IMR-90 (cell line): ENCODE measurements at regions not wholly inside any gene's neighbourhood (a gene's known extent, or its start where the extent isn't known, plus 50 kb on each side); places are given as distances from the start of the nearest gene placed in this dataset.

Experiments used
- ATAC-seq: fragments of 200-7000 bp; cut with Tn5 transposase; 2 replicates; pipeline ENCODE4 v1.9.1; 2020; ENCODE audit warnings: low read depth, mild to moderate bottlenecking, moderate library complexity
- BruUV-seq: library from RNA; stranded (reverse); fragments of 400-500 nt; replicated peaks from 2 replicates; lab custom pipeline; 2021; lab: Mats Ljungman, UMichigan
- CTCF ChIA-PET: fragments of 300-600 bp; formaldehyde crosslinking; extraction: SDS; loops from one replicate; lab custom pipeline; 2021; ENCODE audit warnings: antibody characterized with exemption; lab: Yijun Ruan, JAX
- POLR2A ChIA-PET: fragments of 300-600 bp; sonication (Branson Sonifier 250); formaldehyde crosslinking; loops from one replicate; lab custom pipeline; 2022; ENCODE audit warnings: antibody characterized with exemption; ENCODE audit not compliant: unreplicated experiment; lab: Charles Lee
- DNase-seq: peaks from one replicate; pipeline ENCODE4 v3.0.0; 2013
- H2AFZ ChIP-seq: replicated peaks from 2 replicates; pipeline ENCODE3; 2013; ENCODE audit warnings: low read length, mild to moderate bottlenecking; ENCODE audit not compliant: poor library complexity
- H2AK5ac ChIP-seq: 2 replicates; pipeline ENCODE4 v1.6.1; 2013; ENCODE audit warnings: low read depth, low read length, inconsistent platforms
- H2AK9ac ChIP-seq: replicated peaks from 2 replicates; pipeline ENCODE3; 2013; ENCODE audit warnings: mild to moderate bottlenecking, low read depth, low read length, moderate library complexity; ENCODE audit not compliant: poor library complexity
- H2BK120ac ChIP-seq: 2 replicates; pipeline ENCODE4 v1.6.1; 2013; ENCODE audit warnings: low read depth, low read length, inconsistent platforms
- H2BK15ac ChIP-seq: 3 replicates; pipeline ENCODE4 v1.6.1; 2013; ENCODE audit warnings: low read depth, low read length, inconsistent platforms
- H2BK20ac ChIP-seq: 2 replicates; pipeline ENCODE4 v1.6.1; 2013; ENCODE audit warnings: low read depth, mild to moderate bottlenecking, inconsistent platforms, low read length, moderate library complexity
- H2BK5ac ChIP-seq: 2 replicates; pipeline ENCODE4 v1.6.1; 2013; ENCODE audit warnings: mild to moderate bottlenecking, low read depth, low read length, inconsistent platforms; ENCODE audit not compliant: poor library complexity, severe bottlenecking
- H3K14ac ChIP-seq: replicated peaks from 2 replicates; pipeline ENCODE4 v1.6.1; 2013; ENCODE audit warnings: low read depth, low read length, inconsistent platforms
- H3K18ac ChIP-seq: 2 replicates; pipeline ENCODE4 v1.6.1; 2013; ENCODE audit warnings: low read depth, low read length, control low read depth
- H3K23ac ChIP-seq: 2 replicates; pipeline ENCODE4 v1.6.1; 2013; ENCODE audit warnings: low read depth, low read length, inconsistent platforms
- H3K27ac ChIP-seq: 2 replicates; pipeline ENCODE4 v1.5.1; 2013; ENCODE audit warnings: mild to moderate bottlenecking, control low read depth, low read length; ENCODE audit not compliant: insufficient read depth
- H3K27me3 ChIP-seq: 2 replicates; pipeline ENCODE4 v1.6.1; 2013; ENCODE audit warnings: low read length; ENCODE audit not compliant: control insufficient read depth, insufficient read depth
- H3K36me3 ChIP-seq: 2 replicates; pipeline ENCODE4 v1.6.1; 2013; ENCODE audit warnings: low read length, mixed read lengths; ENCODE audit not compliant: control insufficient read depth, insufficient read depth
- H3K4ac ChIP-seq: 2 replicates; pipeline ENCODE4 v1.6.1; 2013; ENCODE audit warnings: low read depth, low read length, inconsistent platforms
- H3K4me1 ChIP-seq: 2 replicates; pipeline ENCODE4 v1.6.1; 2013; ENCODE audit warnings: low read length, mixed read lengths; ENCODE audit not compliant: control insufficient read depth, insufficient read depth
- H3K4me2 ChIP-seq: 2 replicates; pipeline ENCODE4 v1.6.1; 2013; ENCODE audit warnings: low read depth, mild to moderate bottlenecking, control low read depth, low read length, moderate library complexity
- H3K4me3 ChIP-seq: 2 replicates; pipeline ENCODE4 v1.5.1; 2013; ENCODE audit warnings: low read depth, mild to moderate bottlenecking, control low read depth, low read length, moderate library complexity; ENCODE audit not compliant: insufficient read depth
- H3K56ac ChIP-seq: 2 replicates; pipeline ENCODE4 v1.6.1; 2013; ENCODE audit warnings: low read length, inconsistent platforms; ENCODE audit not compliant: insufficient read depth; ENCODE audit errors: extremely low read depth
- H3K79me1 ChIP-seq, 2 experiments: 2 replicates each; pipeline ENCODE4 v1.6.1; 2013; ENCODE audit warnings: low read length in 2 of 2, inconsistent platforms in 1 of 2, low read depth in 1 of 2
- H3K9ac ChIP-seq: 2 replicates; pipeline ENCODE4 v1.6.1; 2013; ENCODE audit warnings: low read depth, low read length, control low read depth
- H3K9me1 ChIP-seq: 2 replicates; pipeline ENCODE4 v1.6.1; 2013; ENCODE audit warnings: low read length, inconsistent platforms; ENCODE audit not compliant: insufficient read depth
- H3K9me3 ChIP-seq: 2 replicates; pipeline ENCODE4 v1.6.1; 2013; ENCODE audit warnings: low read length; ENCODE audit not compliant: control insufficient read depth, insufficient read depth
- H4K20me1 ChIP-seq: 2 replicates; pipeline ENCODE4 v1.6.1; 2013; ENCODE audit warnings: low read length, inconsistent platforms; ENCODE audit not compliant: insufficient read depth
- H4K5ac ChIP-seq: 2 replicates; pipeline ENCODE4 v1.6.1; 2013; ENCODE audit warnings: mild to moderate bottlenecking, low read depth, low read length, control low read depth
- H4K8ac ChIP-seq, 2 experiments: 2 replicates each; pipeline ENCODE4 v1.6.1; 2013; ENCODE audit warnings: low read depth in 2 of 2, low read length in 2 of 2, control low read depth in 1 of 2, inconsistent platforms in 1 of 2
- H4K91ac ChIP-seq: 2 replicates; pipeline ENCODE4 v1.6.1; 2013; ENCODE audit warnings: low read depth, low read length, inconsistent platforms; ENCODE audit not compliant: insufficient read depth
- BHLHE40 ChIP-seq: fragments of 150-350 bp; IDR thresholded peaks from 2 replicates; pipeline ENCODE4 v1.6.1; 2016; ENCODE audit warnings: mild to moderate bottlenecking, low read depth, low read length
- CEBPB ChIP-seq: IDR thresholded peaks from 2 replicates; pipeline ENCODE4 v1.6.1; 2012; ENCODE audit warnings: low read depth, low read length, improper control_type of control experiment
- CHD1 ChIP-seq: IDR thresholded peaks from 2 replicates; pipeline ENCODE4 v1.6.1; 2012; ENCODE audit warnings: low read depth, low read length, improper control_type of control experiment
- CTCF ChIP-seq: conservative IDR thresholded peaks from 2 replicates; pipeline ENCODE4 v1.5.1; 2012; ENCODE audit warnings: mild to moderate bottlenecking, low read depth, low read length, improper control_type of control experiment
- ELK1 ChIP-seq: fragments of 150-350 bp; IDR thresholded peaks from 2 replicates; pipeline ENCODE4 v1.6.1; 2016; ENCODE audit warnings: low read depth, mild to moderate bottlenecking, low read length, moderate library complexity, borderline replicate concordance
- FOS ChIP-seq: fragments of 150-350 bp; IDR thresholded peaks from 2 replicates; pipeline ENCODE4 v1.6.1; 2016; ENCODE audit warnings: low read depth, low read length
- MAZ ChIP-seq: IDR thresholded peaks from 2 replicates; pipeline ENCODE4 v1.6.1; 2012; ENCODE audit warnings: low read depth, mild to moderate bottlenecking, low read length, improper control_type of control experiment, moderate library complexity, borderline replicate concordance
- NFE2L2 ChIP-seq: fragments of 150-350 bp; IDR thresholded peaks from 2 replicates; pipeline ENCODE4 v1.6.1; 2016; ENCODE audit warnings: low read depth, mild to moderate bottlenecking, low read length
- RAD21 ChIP-seq: IDR thresholded peaks from 2 replicates; pipeline ENCODE4 v1.6.1; 2012; ENCODE audit warnings: low read length, improper control_type of control experiment
- RCOR1 ChIP-seq: IDR thresholded peaks from 2 replicates; pipeline ENCODE4 v1.6.1; 2012; ENCODE audit warnings: mild to moderate bottlenecking, low read length, improper control_type of control experiment; ENCODE audit not compliant: insufficient replicate concordance
- RFX5 ChIP-seq: IDR thresholded peaks from 2 replicates; pipeline ENCODE4 v1.8.0; 2012; ENCODE audit warnings: low read depth, mild to moderate bottlenecking, low read length, moderate library complexity
- SMC3 ChIP-seq: fragments of 150-350 bp; IDR thresholded peaks from 2 replicates; pipeline ENCODE4 v1.6.1; 2016; ENCODE audit warnings: low read depth, mild to moderate bottlenecking, antibody characterized with exemption, low read length, moderate library complexity
- USF2 ChIP-seq: fragments of 150-350 bp; IDR thresholded peaks from 2 replicates; pipeline ENCODE4 v1.6.1; 2017; ENCODE audit warnings: mild to moderate bottlenecking, antibody characterized with exemption, low read length, low read depth
- WGBS, 2 experiments: methylation state at CpG; one replicate each; pipeline versions ENCODE4 v1.1.5 to v1.1.7; 2013; ENCODE audit warnings: missing lambda C conversion rate in 2 of 2; ENCODE audit not compliant: insufficient read length in 1 of 2; ENCODE audit errors: extremely low coverage in 2 of 2; 5-methylcytosine and 5-hydroxymethylcytosine counted together
- dilution Hi-C: fragments of 300-500 bp; cut with HindIII; formaldehyde crosslinking; loops from one replicate; pipeline ENCODE4 v1.14.3; 2018; ENCODE audit warnings: low sequenced_read_pairs; ENCODE audit not compliant: unreplicated experiment
- in situ Hi-C: fragments of 300-500 bp; cut with MboI; formaldehyde crosslinking; loops from 3 replicates; pipeline ENCODE4 v1.14.3; 2019; ENCODE audit warnings: low sequenced_read_pairs, inconsistent platforms, mixed read lengths
- intact Hi-C: fragments of 100-400 bp; cut with micrococcal nuclease; formaldehyde crosslinking; loops from 2 replicates; pipeline ENCODE4 v1.10.0; 2022

GRCh38 chr6:121932076-121932991, 467.1 kb upstream of the HSF2 start:
- TF ChIP-seq ELK1 (no peak), RFX5 (no peak), NFE2L2 (no peak), BHLHE40 (peak; percentile 82), CEBPB (no peak), CHD1 (no peak), FOS (no peak), CTCF (no peak), MAZ (no peak), SMC3 (no peak), RCOR1 (no peak), USF2 (peak; percentile 76), RAD21 (no peak)
- Histone ChIP-seq H2BK20ac (peak overlapping the region; percentile 78), H3K27ac (peak overlapping the region; percentile 9; the same call in 1 of the 2 replicates), H3K4me1 (peaks cover 3% of the 10 kb centered on the region), H4K5ac (0 out of 2 replicates have a peak overlapping the region, but pooled peaks have one; percentile 21), H3K9me3 (no peaks in the 10 kb centered on the region), H2AK9ac (no peak overlapping the region), H3K56ac (peak overlapping the region; percentile 44; the same call in 1 of the 2 replicates), H3K23ac (peak overlapping the region; percentile 51; the same call in 1 of the 2 replicates), H3K79me1 (no peaks in the 10 kb centered on the region), H4K8ac (peak overlapping the region in 1 of 2 experiments; percentile 71; a peak in 3 of 4 replicates), H2AK5ac (peak overlapping the region; percentile 45; the same call in 1 of the 2 replicates), H3K4me3 (no peak overlapping the region), H3K18ac (peak overlapping the region; percentile 63), H3K14ac (peak overlapping the region; percentile 31), H2AFZ (peak overlapping the region; percentile 35), H2BK120ac (peak overlapping the region; percentile 81), H3K36me3 (no peaks in the 10 kb centered on the region), H3K4me2 (peak overlapping the region; percentile 14), H3K27me3 (no peaks in the 10 kb centered on the region), H4K20me1 (no peaks in the 10 kb centered on the region), H3K9ac (no peak overlapping the region), H3K9me1 (no peaks in the 10 kb centered on the region), H2BK5ac (peak overlapping the region; percentile 49), H2BK15ac (peak overlapping the region; percentile 63; the same call in 2 of the 3 replicates), H3K4ac (peak overlapping the region; percentile 53), H4K91ac (peak overlapping the region; percentile 70)
- WGBS, 2 experiments: 42% methylated on average over 4 of the region's 13 CpGs; no CpG with 5 or more reads in 1 of the 2 experiments
- BruUV-seq: no TSS peak
- POLR2A ChIA-PET: interaction anchor here (1.0 to 1.1 kb wide), 2 partner anchors 83 to 121 kb away, joined by 3 to 4 read pairs; no protein-coding TSS in a partner anchor
- peak; percentile 95 for DNase-seq
- in situ Hi-C loops (no loop called here), dilution Hi-C loops (no loop called here), intact Hi-C loops (no loop called here)
- CTCF ChIA-PET: no interaction called here
- ATAC-seq: peak; percentile 99
